ENCODE measurements at regions not wholly inside any gene's neighbourhood (a gene's known extent, or its start where the extent isn't known, plus 50 kb on each side); places are given as distances from the start of the nearest gene placed in this dataset.
"Not testable (repeated sequence)": the region's sequence is repeated elsewhere in the genome, so short reads cannot be mapped to it uniquely, and the experiment has no call there.

GRCh38 chrX:150094996-150095395 lies 156.7 kb upstream of the EOLA2 start:
- Histone ChIP-seq H3K27me3 (no peaks in the 10 kb centered on the region), H3K36me3 (no peaks in the 10 kb centered on the region), H3K9me3 (no peaks in the 10 kb centered on the region), H3K4me3 (ENCODE audit: low read depth, low read length) (no peak overlapping the region), H3K4me1 (no peaks in the 10 kb centered on the region)
- TF ChIP-seq, protein P1, sequence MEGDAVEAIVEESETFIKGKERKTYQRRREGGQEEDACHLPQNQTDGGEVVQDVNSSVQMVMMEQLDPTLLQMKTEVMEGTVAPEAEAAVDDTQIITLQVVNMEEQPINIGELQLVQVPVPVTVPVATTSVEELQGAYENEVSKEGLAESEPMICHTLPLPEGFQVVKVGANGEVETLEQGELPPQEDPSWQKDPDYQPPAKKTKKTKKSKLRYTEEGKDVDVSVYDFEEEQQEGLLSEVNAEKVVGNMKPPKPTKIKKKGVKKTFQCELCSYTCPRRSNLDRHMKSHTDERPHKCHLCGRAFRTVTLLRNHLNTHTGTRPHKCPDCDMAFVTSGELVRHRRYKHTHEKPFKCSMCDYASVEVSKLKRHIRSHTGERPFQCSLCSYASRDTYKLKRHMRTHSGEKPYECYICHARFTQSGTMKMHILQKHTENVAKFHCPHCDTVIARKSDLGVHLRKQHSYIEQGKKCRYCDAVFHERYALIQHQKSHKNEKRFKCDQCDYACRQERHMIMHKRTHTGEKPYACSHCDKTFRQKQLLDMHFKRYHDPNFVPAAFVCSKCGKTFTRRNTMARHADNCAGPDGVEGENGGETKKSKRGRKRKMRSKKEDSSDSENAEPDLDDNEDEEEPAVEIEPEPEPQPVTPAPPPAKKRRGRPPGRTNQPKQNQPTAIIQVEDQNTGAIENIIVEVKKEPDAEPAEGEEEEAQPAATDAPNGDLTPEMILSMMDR (IDR thresholded peaks at IDR 0.05; ENCODE audit: low read depth, low read length) = no peak
- no peak for DNase-seq

GRCh38 chrX:150099316-150099715 lies 161.0 kb upstream of the EOLA2 start:
- TF ChIP-seq, protein P1 (IDR thresholded peaks at IDR 0.05; ENCODE audit: low read depth, low read length) = no peak
- no peak for DNase-seq
- Histone ChIP-seq H3K27me3 (no peaks in the 10 kb centered on the region), H3K36me3 (no peaks in the 10 kb centered on the region), H3K9me3 (no peaks in the 10 kb centered on the region), H3K4me3 (ENCODE audit: low read depth, low read length) (no peak overlapping the region), H3K4me1 (no peaks in the 10 kb centered on the region)

GRCh38 chrX:150100261-150100660 lies 162.0 kb upstream of the EOLA2 start:
- H3K27me3 ChIP-seq = no peaks in the 10 kb centered on the region
- H3K9me3 ChIP-seq = no peaks in the 10 kb centered on the region
- H3K36me3 ChIP-seq = no peaks in the 10 kb centered on the region
- DNase-seq = no peak
- TF ChIP-seq, protein P1 (IDR thresholded peaks at IDR 0.05; ENCODE audit: low read depth, low read length) = no peak
- no peaks in the 10 kb centered on the region for H3K4me1 ChIP-seq
- no peak overlapping the region for H3K4me3 ChIP-seq (ENCODE audit: low read depth, low read length)

- Histone ChIP-seq H3K4me3 (ENCODE audit: low read depth, low read length) (no peak overlapping the region), H3K4me1 (no peaks in the 10 kb centered on the region), H3K27me3 (no peaks in the 10 kb centered on the region), H3K9me3 (no peaks in the 10 kb centered on the region), H3K36me3 (no peaks in the 10 kb centered on the region)
- no peak for DNase-seq
- TF ChIP-seq, protein P1 (IDR thresholded peaks at IDR 0.05; ENCODE audit: low read depth, low read length) = no peak
Observed at GRCh38 chrX:150118476-150118875, 180.2 kb upstream of the EOLA2 start.

DNA sequence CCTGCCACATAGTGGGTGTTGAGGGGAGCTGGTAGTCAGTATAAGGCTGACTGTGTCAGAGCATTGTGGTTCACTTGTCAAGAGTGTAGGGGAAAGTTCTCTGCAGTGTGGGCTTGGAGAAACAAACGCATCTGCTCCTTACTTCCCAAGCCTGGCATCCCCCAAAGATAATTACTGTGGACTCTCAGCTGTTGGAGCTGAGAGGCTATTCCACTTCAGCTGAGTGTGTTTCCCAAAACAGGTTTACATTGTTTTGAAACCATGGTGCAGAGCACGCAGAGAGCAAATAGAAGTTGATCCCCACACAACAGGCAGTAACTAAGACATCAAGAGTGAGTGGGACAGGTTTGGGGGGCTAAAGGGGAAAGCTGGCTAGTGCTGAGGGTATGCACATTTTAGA lies 181.0 kb upstream of the EOLA2 start:
- no peaks in the 10 kb centered on the region for H3K27me3 ChIP-seq
- no peak for DNase-seq
- H3K36me3 ChIP-seq = no peaks in the 10 kb centered on the region
- no peaks in the 10 kb centered on the region for H3K4me1 ChIP-seq
- TF ChIP-seq, protein P1 (IDR thresholded peaks at IDR 0.05; ENCODE audit: low read depth, low read length) = no peak
- no peak overlapping the region for H3K4me3 ChIP-seq (ENCODE audit: low read depth, low read length)
- no peaks in the 10 kb centered on the region for H3K9me3 ChIP-seq

DNA sequence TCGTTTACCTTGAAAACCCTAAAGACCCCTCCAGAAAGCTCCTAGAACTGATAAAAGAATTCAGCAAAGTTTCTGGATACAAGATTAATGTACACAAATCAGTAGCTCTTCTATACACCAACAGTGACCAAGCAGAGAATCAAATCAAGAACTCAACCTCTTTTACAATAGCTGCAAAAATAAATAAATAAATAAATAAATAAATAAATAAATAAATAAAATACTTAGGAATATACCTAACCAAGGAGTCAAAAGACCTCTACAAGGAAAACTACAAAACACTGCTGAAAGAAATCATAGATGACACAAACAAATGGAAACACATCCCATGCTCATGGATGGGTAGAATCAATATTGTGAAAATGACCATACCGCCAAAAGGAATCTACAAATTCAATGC lies 186.8 kb upstream of the EOLA2 start:
- H3K4me3 ChIP-seq (ENCODE audit: low read depth, low read length); H3K36me3 ChIP-seq; H3K27me3 ChIP-seq; H3K9me3 ChIP-seq; H3K4me1 ChIP-seq; DNase-seq: not testable (repeated sequence)

DNA sequence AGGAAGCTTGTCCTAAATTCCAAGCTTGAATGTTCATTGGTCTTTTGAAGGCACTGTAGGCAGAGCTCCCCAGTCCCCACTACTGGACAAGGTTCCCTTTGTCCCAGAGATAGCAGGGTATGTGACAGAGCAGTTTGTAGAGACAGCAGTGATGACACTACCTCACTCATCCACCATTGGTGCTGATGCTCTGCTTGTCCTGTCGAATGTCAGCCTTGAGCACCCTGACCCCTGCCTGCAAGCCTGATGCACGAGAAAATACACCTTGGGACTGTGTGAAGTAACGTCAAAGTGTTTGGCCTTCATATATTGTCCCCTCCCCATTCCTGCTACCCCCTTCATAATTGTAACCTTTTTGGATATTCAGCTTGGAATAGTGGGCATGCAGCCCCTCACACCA lies 188.9 kb upstream of the EOLA2 start:
- H3K4me3 ChIP-seq (ENCODE audit: low read depth, low read length) = no peak overlapping the region
- H3K9me3 ChIP-seq = no peaks in the 10 kb centered on the region
- no peaks in the 10 kb centered on the region for H3K4me1 ChIP-seq
- H3K36me3 ChIP-seq = no peaks in the 10 kb centered on the region
- no peak for DNase-seq
- TF ChIP-seq, protein P1 (IDR thresholded peaks at IDR 0.05; ENCODE audit: low read depth, low read length) = no peak
- H3K27me3 ChIP-seq = no peaks in the 10 kb centered on the region
